GM23248 (cell line): ENCODE measurements at regions not wholly inside any gene's neighbourhood (a gene's known extent, or its start where the extent isn't known, plus 50 kb on each side); places are given as distances from the start of the nearest gene placed in this dataset.

ENCODE experiments used
- EZH2 ChIP-seq: fragments of 200-600 bp; sonication (generic); IDR thresholded peaks from 2 replicates; pipeline ENCODE4 v1.6.1; 2018; ENCODE audit warnings: antibody characterized with exemption, mild to moderate bottlenecking; ENCODE audit not compliant: insufficient read depth, poor library complexity, severe bottlenecking
- EZH2phosphoT487 ChIP-seq: fragments of 200-600 bp; sonication (generic); IDR thresholded peaks from 2 replicates; pipeline ENCODE4 v1.6.1; 2018; ENCODE audit warnings: antibody characterized with exemption, moderate library complexity, mild to moderate bottlenecking, low read depth; ENCODE audit not compliant: insufficient read depth

DNA sequence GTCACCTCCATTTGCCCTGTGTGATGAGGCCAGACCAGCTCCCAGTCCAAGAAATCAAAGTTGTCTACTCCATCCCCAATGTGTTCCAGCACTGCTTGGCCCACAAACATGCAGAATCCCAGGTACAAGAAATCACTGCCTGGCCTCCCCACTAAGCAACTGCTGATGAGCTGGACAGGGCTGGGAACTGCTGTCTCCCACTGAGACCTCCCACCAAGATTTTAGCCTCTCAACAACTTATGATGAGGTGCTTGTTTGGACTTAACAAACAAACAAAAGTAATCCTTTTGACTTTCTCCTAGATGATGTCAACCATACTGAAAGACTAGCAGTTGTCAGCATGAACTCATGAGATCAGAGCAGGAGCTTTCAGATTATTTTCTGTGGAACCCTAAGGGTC, 260.1 kb upstream of the UBE2E2 start:
- TF ChIP-seq EZH2phosphoT487: no peak
- TF ChIP-seq EZH2: no peak
